ENCODE measurements at regions not wholly inside any gene's neighbourhood (a gene's known extent, or its start where the extent isn't known, plus 50 kb on each side); places are given as distances from the start of the nearest gene placed in this dataset.
A peak's percentile ranks its signal among the peaks of the same experiment; 100 is the strongest.
"Not testable (repeated sequence)": the region's sequence is repeated elsewhere in the genome, so short reads cannot be mapped to it uniquely, and the experiment has no call there.

DNA sequence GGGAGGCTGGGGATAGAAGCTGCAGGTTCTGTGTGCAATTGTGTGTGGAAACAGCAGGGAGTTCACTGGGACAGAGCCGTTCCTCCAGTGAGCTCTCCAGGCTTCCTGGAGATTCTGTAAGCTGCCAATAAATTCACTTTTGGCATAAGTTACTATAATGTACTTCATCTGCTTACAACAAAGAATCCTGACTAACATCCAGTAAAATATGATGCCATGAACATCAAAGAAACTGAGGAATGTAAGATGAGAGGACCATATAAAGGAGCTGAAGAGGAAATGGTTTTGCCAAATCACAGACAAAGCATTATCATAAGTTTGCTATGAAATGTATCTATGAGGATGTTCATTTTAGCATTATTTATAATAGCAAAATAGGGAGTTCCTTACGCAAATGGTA, 175.3 kb downstream of the KCNE4 start:
- no peak for DNase-seq

DNA sequence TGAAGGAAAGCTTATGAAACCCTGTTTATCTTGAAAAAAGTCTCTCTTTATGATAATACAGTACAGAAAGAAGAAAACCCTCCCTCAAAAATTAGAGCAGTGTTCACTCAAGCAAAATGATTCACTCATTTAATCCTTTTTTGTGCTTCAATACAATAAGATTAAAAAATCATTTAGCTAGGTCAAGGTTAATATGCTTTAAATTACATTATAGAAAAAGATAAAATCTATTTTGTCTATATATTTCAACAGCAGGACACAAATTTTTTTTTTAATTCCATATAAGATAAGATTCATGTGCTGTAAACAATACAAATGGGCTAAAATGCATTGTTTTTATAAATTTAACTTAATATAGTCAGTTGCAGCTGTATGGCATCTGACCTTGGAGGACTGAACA, 176.9 kb downstream of the KCNE4 start:
- DNase-seq, result no peak

DNA sequence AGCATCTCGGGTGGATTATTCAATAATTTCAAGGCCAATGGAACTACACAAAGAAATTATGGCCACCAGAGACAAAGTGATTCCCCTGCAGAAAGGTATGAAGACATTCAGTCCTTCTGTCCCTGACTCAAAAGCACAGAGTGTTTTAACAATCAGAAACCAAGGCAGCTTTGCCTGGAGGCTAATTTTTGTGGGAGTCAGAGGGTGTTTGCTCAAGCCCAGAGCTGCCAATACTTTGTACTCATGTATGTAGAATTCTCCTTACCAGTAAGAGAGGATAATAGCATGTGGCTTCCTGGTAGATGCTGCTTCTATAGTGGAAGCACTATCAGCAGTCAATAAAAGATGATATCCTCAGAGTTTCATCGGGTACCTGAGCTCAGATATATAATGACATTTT, 178.4 kb downstream of the KCNE4 start:
- DNase-seq, result no peak

DNA sequence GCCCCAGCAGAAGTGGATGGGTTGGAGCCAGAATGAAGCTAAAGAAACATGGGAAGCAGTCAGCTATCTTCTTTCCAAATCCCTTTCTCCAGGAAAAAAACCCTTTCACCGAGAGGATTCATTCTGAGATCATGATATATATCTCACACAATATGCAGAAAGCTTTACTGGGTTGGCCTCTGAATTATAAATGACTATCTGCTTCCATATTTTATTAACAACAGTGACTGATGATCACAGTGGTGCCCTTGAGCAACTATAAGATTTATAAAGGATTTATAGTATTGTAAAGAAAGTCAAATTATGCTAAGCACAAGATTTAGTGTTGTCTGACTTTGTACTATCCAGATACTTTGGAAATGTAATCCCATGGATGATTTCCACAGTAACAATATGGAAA, 180.3 kb downstream of the KCNE4 start:
- no peak for DNase-seq

DNA sequence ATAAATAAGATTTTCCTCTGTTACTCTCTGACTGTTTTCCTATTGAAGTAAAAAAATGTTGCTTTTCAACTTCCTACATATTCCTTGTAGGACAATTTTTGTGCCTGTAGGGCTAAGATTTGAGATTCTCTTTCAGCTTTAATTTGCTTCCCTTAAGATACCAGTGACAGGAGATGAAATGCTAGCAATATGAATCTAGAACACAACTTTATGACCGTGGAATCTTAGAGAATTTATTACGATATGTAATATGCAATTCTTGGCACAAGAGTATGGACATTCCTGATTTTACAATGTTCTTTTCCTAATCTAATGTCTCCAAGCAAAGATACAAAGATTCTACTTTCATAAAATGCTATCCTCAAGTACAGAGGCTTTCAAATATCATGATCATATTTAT, 180.9 kb downstream of the KCNE4 start:
- DNase-seq, result no peak

DNA sequence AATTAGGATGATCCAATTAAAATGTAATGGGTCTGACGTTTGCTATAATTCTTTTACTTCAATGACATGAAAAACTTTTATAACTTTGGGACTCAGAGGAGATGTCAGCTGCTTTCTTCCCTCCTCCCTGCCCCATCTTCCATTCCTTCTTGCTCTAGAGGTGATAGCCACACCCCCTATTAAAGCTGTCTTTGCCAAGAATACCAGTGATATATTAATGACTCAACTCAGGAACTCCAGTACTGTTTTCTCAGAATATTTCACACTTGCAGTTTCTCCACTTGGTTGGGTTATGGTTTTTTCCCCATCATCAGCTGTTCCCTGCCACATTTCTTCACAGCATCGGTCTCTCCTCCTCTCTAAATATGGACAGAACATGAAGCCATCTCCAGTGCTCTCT, 184.0 kb downstream of the KCNE4 start:
- no peak for DNase-seq

DNA sequence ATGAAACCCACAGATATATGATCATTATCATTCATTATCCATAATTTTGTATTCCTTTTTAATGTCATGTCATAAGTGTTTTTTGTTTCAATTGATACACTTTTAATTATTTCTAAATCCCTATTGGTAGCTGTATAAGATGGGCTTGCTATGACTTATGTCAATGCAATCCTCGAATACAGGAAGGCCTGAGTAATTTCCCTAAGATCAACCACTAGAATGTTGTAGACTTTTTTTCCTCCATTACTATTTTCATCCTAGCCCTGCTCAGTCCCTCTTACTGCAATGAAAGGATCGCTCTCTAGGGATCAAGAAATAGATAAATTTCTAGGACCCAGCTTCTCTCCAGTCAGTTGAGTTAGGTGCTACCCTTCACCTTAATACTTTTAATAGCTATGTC, 186.3 kb downstream of the KCNE4 start:
- DNase-seq, result no peak

DNA sequence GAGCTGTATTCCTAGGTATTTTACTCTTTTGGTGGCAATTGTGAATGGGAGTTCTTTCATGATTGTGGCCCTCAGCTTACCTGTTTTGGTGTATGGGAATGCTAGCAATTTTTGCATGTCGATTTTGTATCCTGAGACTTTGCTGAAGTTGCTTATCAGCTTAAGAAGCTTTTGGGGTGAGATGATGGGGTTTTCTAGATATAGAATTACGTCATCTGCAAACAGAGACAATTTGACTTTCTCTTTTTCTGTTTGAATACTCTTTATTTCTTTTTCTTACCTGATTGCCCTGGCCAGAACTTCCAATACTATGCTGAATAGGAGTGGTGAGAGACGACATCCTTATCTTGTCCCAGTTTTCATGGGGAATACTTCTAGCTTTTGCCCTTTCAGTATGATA, 191.2 kb downstream of the KCNE4 start:
- no peak for DNase-seq

DNA sequence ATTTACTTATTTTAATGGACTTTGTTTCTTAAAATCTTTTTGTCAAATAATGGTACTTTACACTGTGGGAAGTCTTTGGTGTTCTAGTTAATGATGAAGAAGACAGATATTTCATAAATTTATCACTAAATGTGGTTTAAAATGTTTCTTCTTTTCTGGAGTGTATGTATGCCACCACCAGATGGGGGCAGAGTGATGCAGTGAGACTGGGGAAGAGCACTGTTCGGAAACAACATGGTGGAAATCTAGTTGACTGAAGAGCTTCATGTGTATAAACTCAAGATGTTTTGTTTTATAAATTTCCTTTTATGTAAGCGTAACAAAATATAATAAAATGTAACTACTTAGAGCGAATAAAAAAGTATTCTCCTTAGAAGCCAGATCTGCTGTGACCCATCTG, 195.1 kb downstream of the KCNE4 start:
- DNase-seq, result peak; percentile 54

DNA sequence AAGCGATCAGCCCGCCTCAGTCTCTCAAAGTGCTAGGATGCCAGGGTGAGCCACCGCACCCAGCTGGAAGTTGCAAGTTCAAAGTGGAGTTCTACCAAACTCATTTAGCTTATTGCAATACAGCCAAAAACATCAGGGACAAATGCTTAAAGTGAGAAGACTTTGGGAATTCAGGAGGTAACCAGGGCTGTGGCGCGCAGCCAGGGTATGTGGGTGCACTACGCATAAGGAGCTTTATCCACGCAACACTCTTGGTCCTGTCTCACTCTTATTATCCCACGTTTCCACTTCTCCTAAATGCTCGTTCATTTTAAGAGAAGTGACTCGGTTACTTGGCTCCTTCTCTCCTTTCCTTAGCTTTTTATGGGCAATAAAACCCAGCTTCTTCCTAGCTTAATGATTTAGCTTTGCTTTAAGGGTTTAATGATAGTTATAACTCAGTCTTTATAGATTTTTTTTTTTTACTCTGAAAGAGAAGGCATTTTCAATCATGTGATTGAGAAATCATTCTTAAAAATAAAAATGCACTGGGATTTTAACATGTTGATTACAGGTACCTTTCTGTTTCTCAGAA, 199.8 kb downstream of the KCNE4 start:
- no peak for DNase-seq

DNA sequence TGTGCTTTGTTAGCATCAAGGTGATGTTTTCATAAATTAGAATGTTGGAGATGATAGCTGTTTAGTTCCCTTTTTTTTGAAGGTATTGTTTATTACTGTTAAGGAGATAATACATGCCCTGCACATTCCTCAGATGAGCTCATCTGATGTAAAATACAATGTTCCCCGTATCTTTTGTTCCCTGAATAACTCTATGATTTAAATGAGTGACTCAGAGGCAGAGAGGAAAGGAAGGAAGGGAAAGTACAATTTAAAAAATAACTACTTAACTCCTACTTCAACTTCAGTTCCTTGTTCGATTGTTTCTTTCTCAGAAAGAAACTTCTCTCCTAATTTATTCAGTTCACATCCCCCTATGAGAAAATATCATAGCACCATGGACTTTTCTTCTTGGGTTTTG, 208.7 kb downstream of the KCNE4 start:
- no peak for DNase-seq

DNA sequence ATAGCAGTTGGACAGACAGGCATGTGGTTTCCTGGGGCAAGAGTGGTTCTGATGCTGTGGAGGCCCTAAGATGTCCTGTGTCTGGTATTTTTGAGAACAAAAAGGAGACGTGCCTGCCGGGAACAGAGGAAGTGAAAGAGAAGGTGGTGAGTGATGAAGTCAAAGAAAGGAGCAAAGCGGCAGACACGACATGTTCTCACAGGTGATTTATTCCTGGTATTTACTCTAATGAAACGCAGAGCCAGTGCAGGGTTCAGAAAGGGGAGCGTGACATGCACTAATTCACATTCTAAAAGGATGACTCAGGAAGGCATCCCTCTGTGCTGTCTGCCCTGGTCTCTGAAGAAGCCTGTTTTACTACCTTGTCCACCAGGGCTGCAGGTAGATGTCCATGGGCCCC, 211.0 kb downstream of the KCNE4 start:
- DNase-seq, result no peak

DNA sequence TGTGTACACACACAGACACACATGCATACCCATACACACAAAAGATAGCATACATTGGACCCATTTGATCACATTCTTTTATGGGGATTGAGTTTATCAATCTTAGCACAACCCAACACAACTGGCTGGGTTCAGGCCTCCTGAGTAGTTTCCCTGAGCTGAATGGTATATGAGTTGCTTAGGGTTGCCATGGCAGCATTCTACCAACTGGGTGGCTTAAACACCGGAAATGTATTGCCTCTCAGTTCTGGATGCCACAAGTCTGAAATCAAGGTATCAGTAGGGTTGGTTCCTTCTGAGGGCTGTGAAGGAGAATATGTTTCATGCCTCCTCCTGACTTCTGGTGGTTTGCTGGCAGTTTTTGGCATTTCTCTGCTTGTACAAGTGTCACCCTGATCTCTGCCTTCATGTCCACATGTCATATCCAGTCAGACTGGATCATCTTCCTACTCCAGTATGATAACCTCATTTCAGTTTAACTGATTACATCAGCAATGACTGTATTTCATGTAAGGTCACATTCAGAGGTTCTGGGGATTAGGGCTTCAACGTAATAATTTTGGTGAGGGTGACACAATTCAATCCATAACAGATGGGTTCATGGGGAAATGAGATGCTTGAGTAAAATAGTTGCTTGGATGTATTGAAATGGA, 212.7 kb downstream of the KCNE4 start:
- peak; percentile 43 for DNase-seq

DNA sequence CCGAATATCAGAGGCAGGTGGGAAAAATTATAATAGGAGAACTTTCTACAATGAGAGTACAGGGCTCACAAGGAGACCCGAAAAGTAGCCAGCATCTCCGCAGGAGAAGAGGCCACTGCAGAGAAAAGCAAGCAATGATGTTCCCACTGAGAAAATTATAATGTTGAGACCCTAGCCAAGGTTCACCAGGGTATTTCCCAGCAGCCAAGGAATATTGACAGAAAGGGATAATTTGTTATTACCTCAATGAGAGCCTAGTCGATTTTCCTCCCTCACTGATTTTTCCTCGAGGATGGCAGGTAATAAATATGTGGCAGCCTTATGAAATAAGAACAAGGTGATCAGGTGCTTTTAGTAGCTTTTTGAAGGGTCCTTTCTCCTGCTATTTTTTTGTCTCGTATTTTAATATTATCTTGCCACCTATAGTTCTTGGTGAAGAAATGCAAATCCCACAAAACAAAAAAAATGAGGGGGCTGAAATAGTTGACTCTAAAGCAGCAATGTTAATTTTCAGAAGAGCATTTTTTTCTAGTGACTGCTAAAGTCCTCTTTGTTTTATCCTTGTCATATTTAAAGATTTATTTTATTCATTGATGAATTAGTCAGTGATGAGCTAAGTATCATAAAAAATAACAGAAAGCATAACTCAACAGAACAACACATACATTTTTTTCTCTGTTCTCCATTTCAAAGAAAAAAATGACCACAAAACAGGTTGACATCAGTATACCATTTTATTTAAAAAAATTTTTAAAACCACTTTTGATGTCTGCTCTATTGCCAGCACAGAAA, 215.4 kb downstream of the KCNE4 start:
- DNase-seq, result no peak

DNA sequence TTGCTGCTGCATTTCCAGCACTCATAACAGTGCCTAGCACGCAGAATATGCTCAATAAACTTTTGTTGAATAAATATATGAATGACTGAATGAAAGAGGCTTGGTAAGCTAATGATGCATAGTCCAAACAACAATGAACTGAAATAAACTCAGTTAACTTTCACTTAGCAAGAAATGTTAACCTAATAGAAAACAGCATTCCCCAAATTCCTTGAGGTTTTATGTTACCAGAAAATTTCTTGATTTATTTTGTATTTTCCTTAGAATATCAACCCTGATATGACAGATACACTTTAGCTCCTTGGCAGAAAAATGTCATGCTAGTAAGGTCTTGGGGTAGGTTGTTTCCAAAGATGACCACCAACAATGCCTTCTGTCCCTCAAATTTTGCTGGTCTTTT, 217.4 kb downstream of the KCNE4 start:
- no peak for DNase-seq

DNA sequence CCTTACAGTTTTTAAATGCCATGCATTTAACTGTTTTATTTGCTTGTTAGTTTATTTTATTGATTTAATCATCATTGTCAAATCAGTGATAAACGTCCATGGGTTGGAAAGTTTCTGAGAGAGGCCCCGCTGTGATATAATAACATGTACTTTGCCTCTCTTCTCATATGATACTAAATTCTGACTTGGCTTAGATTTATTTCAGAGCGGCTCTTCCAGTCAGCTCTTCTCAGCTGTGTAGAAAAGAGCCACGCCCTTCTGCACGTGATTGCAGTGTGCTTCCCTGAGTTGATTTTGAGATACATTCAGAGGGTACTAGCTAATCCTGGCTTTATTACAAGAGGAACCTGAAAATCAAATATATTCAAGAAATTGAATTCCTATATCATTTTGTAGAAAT, 218.6 kb downstream of the KCNE4 start:
- no peak for DNase-seq

DNA sequence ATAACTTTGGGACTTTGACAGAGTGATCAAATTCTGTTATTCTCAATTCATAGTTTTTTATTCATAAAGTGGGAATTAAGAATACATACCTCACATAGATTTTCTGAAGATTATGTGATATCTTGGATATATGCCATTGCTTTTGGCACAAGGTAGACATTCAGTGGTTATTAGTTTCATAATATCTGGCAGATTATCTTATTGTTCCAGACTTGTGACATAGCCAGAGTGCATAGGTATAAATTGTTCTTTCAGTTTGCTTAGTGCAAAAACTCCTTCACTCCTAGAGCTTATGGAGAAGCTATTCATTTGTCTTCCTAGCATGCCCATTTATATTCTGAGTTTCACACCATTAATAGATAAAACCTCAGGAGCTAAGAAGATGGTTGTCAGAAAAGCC, 222.0 kb downstream of the KCNE4 start:
- DNase-seq, result no peak

DNA sequence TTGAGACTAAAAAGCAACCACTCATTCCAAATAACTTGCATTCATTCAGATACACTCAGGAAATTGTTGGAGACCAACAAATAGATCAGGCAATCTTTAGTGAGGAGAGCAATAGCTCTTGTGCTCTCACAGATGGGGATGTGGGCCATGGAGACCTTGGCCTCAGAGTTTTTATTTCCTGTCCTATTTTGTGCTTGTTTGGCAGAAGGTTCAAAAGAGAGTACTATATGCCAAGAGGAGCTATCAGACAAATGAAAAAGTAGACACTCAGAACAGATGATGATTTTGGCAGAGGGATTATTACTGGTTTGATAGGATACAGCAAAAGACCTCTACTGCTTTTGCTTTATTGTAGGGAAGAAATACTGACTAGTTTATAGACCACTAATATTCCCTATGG, 230.2 kb downstream of the KCNE4 start:
- DNase-seq, result no peak

DNA sequence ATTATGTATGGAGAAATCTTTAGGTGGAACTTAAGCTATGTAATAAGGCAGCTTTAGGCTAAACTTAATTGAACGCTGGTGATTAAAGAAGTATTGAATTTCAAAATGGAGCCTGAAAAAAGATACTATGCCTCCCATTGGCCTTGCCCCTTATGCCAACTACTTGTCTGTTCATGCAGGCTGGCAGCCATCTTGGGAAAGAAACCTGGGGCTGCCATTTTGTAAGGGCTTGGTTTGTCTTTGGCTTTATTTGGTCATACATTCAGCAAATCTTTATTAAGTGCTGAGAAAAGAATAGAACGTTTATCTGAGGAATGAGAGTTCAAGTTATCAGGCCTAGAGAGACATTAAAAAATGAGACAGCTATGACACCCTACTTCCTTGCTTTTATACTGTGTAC, 231.3 kb downstream of the KCNE4 start:
- DNase-seq, result no peak

DNA sequence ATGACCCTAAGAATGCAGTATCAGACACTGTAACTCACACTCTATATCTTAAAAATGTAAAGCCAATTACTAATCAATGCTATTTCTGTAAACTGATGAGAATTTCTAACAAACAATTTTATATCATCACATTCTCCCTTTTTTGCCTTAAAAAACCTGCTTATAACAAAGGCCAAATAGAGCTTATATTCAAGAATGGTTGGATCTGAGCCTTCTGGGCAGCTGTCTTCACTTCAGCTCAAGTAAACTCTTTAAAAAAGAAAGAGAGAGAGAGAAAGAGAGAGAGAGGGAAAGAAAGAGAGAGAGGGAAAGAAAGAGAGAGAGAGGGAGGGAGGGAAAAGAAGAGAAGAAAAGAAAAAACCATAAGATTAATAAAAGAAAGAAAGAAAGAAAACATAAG, 231.8 kb downstream of the KCNE4 start:
- DNase-seq, result no peak

DNA sequence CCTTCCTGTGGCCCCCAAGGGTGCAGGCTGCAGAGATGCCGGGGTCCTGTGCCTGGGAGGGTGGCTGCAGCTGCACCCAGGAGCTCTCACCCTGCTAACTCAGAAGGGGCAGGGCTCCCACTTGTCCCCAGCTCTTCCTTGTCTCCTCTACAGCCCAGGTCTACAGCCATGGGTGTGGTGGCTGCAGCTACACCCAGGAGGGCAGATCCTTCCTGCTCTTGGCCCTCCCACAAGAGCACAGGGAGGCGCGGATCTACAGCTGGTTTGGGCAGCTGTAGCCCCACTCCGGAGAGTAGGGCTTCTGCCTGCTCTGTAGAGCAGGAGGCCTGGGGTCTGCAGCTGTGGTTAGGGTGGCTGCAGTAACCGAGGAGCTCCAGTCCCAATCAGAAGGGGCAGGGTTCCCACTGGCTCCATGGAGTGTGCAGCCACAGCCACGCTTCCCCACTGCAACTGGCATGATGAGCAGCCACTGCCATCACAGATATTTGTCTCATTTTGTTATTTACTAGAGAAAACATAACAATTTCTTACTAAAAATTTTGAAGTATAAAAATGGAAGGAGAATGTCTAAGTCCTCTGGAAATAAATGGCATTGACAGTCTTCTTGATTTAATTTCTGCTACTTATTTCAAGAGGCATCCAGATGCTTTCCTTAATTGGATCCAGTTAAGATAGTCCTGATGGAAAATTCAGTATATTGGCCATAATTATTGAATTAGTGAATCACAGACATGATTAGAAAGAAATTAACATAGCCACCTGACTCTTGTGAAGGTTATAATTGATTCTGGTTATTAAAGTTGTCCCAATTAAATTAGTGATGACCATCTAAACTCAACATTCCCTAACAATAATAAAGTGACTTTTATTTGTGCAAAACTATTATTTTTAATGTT, 233.6 kb downstream of the KCNE4 start:
- no peak for DNase-seq

DNA sequence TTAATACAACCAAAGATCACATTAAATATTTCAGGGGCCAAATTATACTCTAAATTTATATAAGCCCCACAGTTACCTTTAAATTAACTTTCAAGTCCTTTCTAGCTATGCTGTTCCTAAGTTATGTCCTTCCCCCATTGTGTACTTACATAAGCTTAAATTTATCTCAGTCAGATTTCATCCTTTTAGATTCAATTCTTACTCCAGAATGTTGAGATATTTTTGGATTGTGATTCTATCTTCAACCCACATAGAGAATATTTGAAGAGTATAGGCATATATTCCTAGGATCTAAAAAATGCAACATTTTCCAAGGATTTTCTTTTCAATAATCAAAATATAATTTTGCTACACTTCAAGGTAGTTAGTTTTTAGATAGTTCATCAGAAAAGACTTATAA, 242.8 kb downstream of the KCNE4 start:
- DNase-seq, result no peak

DNA sequence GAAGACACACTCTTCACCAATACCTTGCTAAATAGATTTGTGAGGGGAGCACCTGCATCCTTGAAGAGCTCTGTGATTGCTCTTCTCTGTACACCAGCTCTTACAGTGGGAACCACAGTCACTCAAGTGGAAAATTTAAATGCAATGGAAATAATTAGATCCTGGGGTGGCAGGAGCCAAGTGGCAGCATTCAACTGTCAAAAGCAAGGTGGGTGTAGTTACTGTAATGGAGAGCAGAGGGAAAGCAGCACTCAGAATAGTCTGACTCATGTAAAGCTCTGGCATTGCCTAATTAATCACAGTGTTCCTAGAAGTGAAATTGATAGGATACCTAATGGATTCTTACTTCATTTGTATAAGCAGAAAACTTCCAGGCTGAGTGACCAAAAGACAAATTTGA, 245.8 kb downstream of the KCNE4 start:
- DNase-seq, result no peak

DNA sequence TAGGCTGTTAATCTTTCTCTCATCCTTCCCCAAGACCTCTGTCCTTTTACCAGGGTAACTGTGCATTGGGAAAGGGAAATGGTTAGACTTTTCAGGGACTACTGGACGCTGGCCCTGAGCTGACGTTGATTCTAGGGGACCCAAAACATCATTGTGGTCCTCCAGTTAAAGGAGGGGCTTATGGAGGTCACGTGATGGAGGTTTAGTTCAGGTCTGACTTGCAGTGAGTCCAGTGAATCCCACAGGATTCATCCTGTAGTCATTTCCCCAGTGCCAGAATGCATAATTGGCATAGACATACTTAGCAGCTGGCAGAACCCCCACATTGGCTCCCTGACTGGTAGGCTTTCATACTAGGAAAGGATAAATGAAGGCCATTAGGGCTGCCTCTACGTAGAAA, 246.3 kb downstream of the KCNE4 start:
- DNase-seq, result not testable (repeated sequence)
